Effector memory CD4-positive, alpha-beta T cell (primary cell): ENCODE measurements at regions not wholly inside any gene's neighbourhood (a gene's known extent, or its start where the extent isn't known, plus 50 kb on each side); places are given as distances from the start of the nearest gene placed in this dataset.

ENCODE experiments used
- DNase-seq, 3 donors: peaks; one replicate each; pipeline ENCODE4 v3.0.0-alpha.2; 2020
- H3K27ac ChIP-seq: 2 replicates; pipeline ENCODE4 v1.7.0; 2013; ENCODE audit warnings: mild to moderate bottlenecking, low read length, moderate library complexity; ENCODE audit not compliant: insufficient read depth, poor library complexity, severe bottlenecking
- H3K27me3 ChIP-seq: replicated peaks from 2 replicates; pipeline ENCODE4 v1.7.0; 2013; ENCODE audit warnings: mild to moderate bottlenecking, low read length; ENCODE audit not compliant: insufficient read depth, control insufficient read depth, poor library complexity, severe bottlenecking
- H3K36me3 ChIP-seq: 2 replicates; pipeline ENCODE4 v1.7.0; 2013; ENCODE audit warnings: mild to moderate bottlenecking, low read length, moderate library complexity; ENCODE audit not compliant: control insufficient read depth, insufficient read depth
- H3K4me1 ChIP-seq: 2 replicates; pipeline ENCODE4 v1.7.0; 2013; ENCODE audit warnings: low read length, mild to moderate bottlenecking; ENCODE audit not compliant: control insufficient read depth, insufficient read depth, poor library complexity, severe bottlenecking
- H3K4me3 ChIP-seq: 2 replicates; pipeline ENCODE4 v1.7.0; 2013; ENCODE audit warnings: low read length, low read depth, mild to moderate bottlenecking; ENCODE audit not compliant: insufficient read depth, poor library complexity, severe bottlenecking
- H3K9me3 ChIP-seq: 2 replicates; pipeline ENCODE4 v1.7.0; 2013; ENCODE audit warnings: mild to moderate bottlenecking, low read length, moderate library complexity; ENCODE audit not compliant: control insufficient read depth

DNA sequence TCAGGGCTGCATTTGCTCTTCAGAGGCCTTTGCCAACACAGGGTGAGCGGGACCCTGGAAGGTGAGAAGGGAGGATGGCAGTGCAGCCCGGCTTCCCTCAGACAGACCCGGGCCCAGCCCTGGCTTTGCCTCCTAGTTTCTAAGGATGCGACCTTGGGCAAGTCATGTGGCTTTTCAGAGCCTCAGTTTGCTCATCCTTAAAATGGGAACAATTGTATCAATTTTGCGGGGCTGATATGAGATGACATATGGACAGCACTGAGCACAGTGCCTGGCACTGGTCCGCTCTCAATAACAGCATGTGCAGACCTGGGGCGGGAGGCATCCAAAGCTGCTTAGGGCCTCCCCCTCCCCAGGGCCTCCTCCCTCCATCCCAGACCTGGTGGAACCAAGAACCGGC is 74.7 kb upstream of the THY1 start:
- Histone ChIP-seq H3K27me3 (no peaks in the 10 kb centered on the region), H3K4me1 (no peaks in the 10 kb centered on the region), H3K9me3 (no peaks in the 10 kb centered on the region), H3K36me3 (no peaks in the 10 kb centered on the region), H3K4me3 (no peak overlapping the region), H3K27ac (no peak overlapping the region)
- DNase-seq = no peak

DNA sequence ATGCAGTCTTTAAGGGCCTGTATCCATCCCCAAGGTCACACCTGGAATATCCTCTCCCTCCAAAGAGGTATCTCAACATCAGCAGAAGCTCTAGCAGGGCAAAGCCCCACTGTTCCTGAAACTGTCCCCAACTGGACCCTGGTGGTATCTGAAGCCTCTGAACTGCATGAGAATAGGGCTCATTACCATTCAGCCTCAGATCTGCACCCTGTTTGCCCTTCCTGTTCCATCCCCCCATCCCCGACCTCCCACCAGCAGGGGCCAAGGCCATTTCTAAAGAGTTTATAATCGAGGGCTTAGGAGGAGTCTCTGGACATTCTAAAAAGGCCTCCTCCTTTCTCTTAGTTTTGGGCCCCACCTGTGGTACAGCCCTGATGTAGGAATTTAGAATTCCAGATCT is 74.0 kb upstream of the THY1 start:
- H3K4me3 ChIP-seq = no peak overlapping the region
- DNase-seq = no peak
- H3K27me3 ChIP-seq = no peaks in the 10 kb centered on the region
- no peak overlapping the region for H3K27ac ChIP-seq
- H3K4me1 ChIP-seq = no peaks in the 10 kb centered on the region
- no peaks in the 10 kb centered on the region for H3K36me3 ChIP-seq
- H3K9me3 ChIP-seq = no peaks in the 10 kb centered on the region

GRCh38 chr11:119496469-119496868 is 73.5 kb upstream of the THY1 start:
- H3K9me3 ChIP-seq = no peaks in the 10 kb centered on the region
- H3K27me3 ChIP-seq = no peaks in the 10 kb centered on the region
- no peak for DNase-seq
- H3K4me1 ChIP-seq = no peaks in the 10 kb centered on the region
- H3K4me3 ChIP-seq = no peak overlapping the region
- no peak overlapping the region for H3K27ac ChIP-seq
- H3K36me3 ChIP-seq = no peaks in the 10 kb centered on the region

- no peak for DNase-seq
- Histone ChIP-seq H3K36me3 (no peaks in the 10 kb centered on the region), H3K27me3 (no peaks in the 10 kb centered on the region), H3K4me1 (no peaks in the 10 kb centered on the region), H3K9me3 (no peaks in the 10 kb centered on the region), H3K4me3 (no peak overlapping the region), H3K27ac (no peak overlapping the region)
Measured at GRCh38 chr11:119493712-119494111, 70.7 kb upstream of the THY1 start.

DNA sequence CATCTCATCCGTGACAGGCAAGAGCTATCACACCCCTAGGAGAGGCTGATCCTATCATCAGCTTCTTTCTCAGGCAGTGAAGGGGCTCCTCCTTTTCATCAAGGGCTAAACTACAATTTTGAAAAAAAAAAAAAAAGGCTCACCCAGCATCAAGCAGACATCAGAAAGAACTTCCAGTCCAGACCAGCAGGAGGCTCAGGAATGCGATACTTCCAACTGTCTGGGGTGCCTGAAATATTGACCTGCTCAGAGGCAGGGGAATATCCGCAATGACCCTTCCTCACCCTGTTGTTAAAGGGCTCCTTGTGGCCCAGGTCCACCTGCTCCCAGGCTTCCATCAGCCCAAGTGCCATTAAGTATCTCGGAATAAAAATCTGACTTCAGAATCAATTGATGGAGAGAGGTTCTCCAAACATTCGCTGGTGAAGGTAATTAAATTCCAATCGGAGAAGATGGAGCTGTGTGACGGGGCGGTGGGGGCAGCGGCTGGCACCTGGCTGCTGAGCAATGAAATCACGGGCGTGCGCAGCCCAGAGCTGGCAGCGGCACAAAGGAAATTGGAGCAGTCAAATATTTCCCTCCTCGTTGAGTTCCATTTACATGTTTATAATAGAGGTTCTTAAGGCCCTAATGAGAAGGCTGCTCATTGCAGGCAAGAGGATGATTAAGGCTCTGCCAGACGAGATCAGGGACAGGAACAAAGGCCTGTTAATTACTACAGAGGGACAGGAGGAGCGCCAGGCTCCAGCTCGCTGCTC is 69.0 kb upstream of the THY1 start:
- DNase-seq = no peak
- Histone ChIP-seq H3K9me3 (no peaks in the 10 kb centered on the region), H3K4me3 (no peak overlapping the region), H3K36me3 (no peaks in the 10 kb centered on the region), H3K27ac (no peak overlapping the region), H3K4me1 (no peaks in the 10 kb centered on the region), H3K27me3 (no peaks in the 10 kb centered on the region)

- Histone ChIP-seq H3K27me3 (no peaks in the 10 kb centered on the region), H3K27ac (no peak overlapping the region), H3K36me3 (no peaks in the 10 kb centered on the region), H3K4me3 (no peak overlapping the region), H3K9me3 (no peaks in the 10 kb centered on the region), H3K4me1 (no peaks in the 10 kb centered on the region)
- no peak for DNase-seq
Measured at GRCh38 chr11:119490253-119491006, 67.5 kb upstream of the THY1 start.

DNA sequence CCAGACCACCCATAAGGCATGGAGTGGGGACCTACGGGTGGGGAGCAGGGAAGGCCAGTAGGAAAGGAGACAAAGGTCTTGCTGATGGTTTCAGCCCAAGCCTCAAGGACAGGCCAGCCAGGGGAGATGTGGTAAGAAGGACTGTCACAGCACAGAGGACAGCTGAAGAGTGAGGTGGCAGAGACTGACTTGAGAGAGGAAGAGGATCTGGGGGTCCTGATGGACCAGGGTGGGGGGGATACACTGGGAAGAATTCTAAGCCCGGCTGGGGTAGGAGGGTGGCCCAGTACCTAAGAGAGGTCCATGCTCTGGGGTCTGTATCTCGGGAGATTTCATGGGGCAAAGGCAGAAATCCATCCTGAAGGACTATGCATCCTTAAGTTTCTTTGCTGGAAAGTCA is 66.1 kb upstream of the THY1 start:
- Histone ChIP-seq H3K4me3 (no peak overlapping the region), H3K4me1 (no peaks in the 10 kb centered on the region), H3K9me3 (no peaks in the 10 kb centered on the region), H3K27me3 (no peaks in the 10 kb centered on the region), H3K27ac (no peak overlapping the region), H3K36me3 (no peaks in the 10 kb centered on the region)
- no peak for DNase-seq

- H3K27me3 ChIP-seq = no peaks in the 10 kb centered on the region
Measured at GRCh38 chr11:119488256-119488995, 65.5 kb upstream of the THY1 start.

DNA sequence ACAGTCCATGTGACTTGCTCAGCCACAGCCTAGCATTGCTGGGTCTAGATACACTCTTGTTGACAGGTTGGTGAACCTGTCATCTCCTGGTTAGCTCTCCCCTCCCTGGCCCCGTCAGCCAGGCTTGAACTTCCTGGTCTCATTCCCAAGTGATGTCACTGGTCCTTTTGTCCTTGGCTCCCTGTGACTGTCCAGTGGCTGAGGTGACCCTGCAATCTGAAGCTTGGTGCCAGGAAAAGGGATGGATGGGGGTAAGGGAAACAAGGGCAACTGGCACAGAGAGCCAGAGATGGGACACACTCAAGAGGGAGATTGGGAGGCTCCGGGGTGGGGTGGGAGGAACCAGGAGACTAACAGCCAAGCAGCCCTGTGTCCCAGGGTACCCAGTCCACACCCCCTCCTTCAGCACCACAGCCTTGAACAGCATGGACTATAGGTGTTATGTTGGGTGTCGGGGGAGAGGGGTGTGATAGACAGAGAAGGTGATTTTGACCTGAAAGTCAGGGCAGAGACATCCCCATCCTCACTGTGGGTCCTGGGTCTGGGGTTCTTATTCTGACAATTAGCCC is 63.8 kb upstream of the THY1 start:
- no peaks in the 10 kb centered on the region for H3K27me3 ChIP-seq
- H3K27ac ChIP-seq = no peak overlapping the region
- H3K36me3 ChIP-seq = no peaks in the 10 kb centered on the region
- H3K9me3 ChIP-seq = no peaks in the 10 kb centered on the region
- no peaks in the 10 kb centered on the region for H3K4me1 ChIP-seq
- no peak for DNase-seq
- H3K4me3 ChIP-seq = no peak overlapping the region

More at GRCh38 chr11:119488256-119488995, 65.5 kb upstream of the THY1 start:
- H3K27ac ChIP-seq = no peak overlapping the region
- DNase-seq = no peak
- no peaks in the 10 kb centered on the region for H3K36me3 ChIP-seq
- H3K4me3 ChIP-seq = no peak overlapping the region
- H3K4me1 ChIP-seq = no peaks in the 10 kb centered on the region
- H3K9me3 ChIP-seq = no peaks in the 10 kb centered on the region
